ENCODE measurements at regions not wholly inside any gene's neighbourhood (a gene's known extent, or its start where the extent isn't known, plus 50 kb on each side); places are given as distances from the start of the nearest gene placed in this dataset.
A peak's percentile ranks its signal among the peaks of the same experiment; 100 is the strongest.

DNA sequence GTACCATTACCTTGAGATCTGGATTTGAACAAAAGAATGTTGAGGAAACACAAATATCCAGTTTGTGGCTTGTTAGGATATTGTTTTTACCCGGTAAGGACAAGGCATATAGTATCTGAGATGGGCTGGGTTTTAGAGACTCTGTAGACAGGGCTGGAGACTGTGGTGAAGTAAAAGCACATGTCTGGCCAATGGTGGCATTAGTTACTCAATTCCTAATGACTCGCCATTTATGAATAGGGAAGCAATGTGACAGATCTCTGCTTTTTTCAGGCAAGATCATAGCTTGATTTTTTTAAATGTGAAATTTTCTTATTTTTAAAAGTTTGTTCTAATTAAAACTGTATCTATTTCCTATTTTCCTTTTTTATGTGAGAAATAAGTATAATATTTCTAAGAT is 371.1 kb upstream of the SPRY2 start:
- intact Hi-C loops (cut with micrococcal nuclease), result no loop called here
- POLR2A ChIA-PET, result interaction anchor here (0.6 kb wide), 1 partner anchor 333 kb away, joined by 3 read pairs; no protein-coding TSS in a partner anchor
- BruUV-seq (replicated peaks), result no TSS peak
- H3K27ac Mint-ChIP-seq (ENCODE audit: low read depth, unreplicated experiment), result no peak overlapping the region
- CTCF ChIA-PET, result no interaction called here
- H3K27me3 Mint-ChIP-seq (ENCODE audit: insufficient read depth, unreplicated experiment), result no peaks in the 10 kb centered on the region
- H3K4me3 Mint-ChIP-seq (ENCODE audit: unreplicated experiment), result no peak overlapping the region
- no peak for TF ChIP-seq CTCF (IDR thresholded peaks at IDR 0.05; ENCODE audit: unreplicated experiment)
- DNase-seq (ENCODE audit: unreplicated experiment), result peak; percentile 8
- peaks cover 6% of the 10 kb centered on the region for H3K4me1 Mint-ChIP-seq (ENCODE audit: insufficient read depth, unreplicated experiment)
- no peaks in the 10 kb centered on the region for H3K36me3 Mint-ChIP-seq (ENCODE audit: insufficient read depth, unreplicated experiment)
- H3K9me3 Mint-ChIP-seq (ENCODE audit: unreplicated experiment), result no peaks in the 10 kb centered on the region

- no TSS peak for BruUV-seq (replicated peaks)
- Mint-ChIP-seq H3K9me3 (ENCODE audit: unreplicated experiment) (no peaks in the 10 kb centered on the region), H3K4me1 (ENCODE audit: insufficient read depth, unreplicated experiment) (no peaks in the 10 kb centered on the region), H3K27me3 (ENCODE audit: insufficient read depth, unreplicated experiment) (no peaks in the 10 kb centered on the region), H3K36me3 (ENCODE audit: insufficient read depth, unreplicated experiment) (no peaks in the 10 kb centered on the region), H3K4me3 (ENCODE audit: unreplicated experiment) (no peak overlapping the region), H3K27ac (ENCODE audit: low read depth, unreplicated experiment) (no peak overlapping the region)
- ChIA-PET POLR2A (interaction anchor here (0.7 kb wide), 1 partner anchor 11 kb away, joined by 3 read pairs; no protein-coding TSS in a partner anchor), CTCF (interaction anchor here (0.7 kb wide), 1 partner anchor 295 kb away, joined by 3 read pairs; no protein-coding TSS in a partner anchor)
- no peak for DNase-seq (ENCODE audit: unreplicated experiment)
- intact Hi-C loops (cut with micrococcal nuclease), result no loop called here
- no peak for TF ChIP-seq CTCF (IDR thresholded peaks at IDR 0.05; ENCODE audit: unreplicated experiment)
These were observed 367.9 kb upstream of the SPRY2 start for GRCh38 chr13:80708791-80709190.

- TF ChIP-seq CTCF (IDR thresholded peaks at IDR 0.05; ENCODE audit: unreplicated experiment), result no peak
- no peaks in the 10 kb centered on the region for H3K27me3 Mint-ChIP-seq (ENCODE audit: insufficient read depth, unreplicated experiment)
- BruUV-seq (replicated peaks), result no TSS peak
- H3K9me3 Mint-ChIP-seq (ENCODE audit: unreplicated experiment), result no peaks in the 10 kb centered on the region
- intact Hi-C loops (cut with micrococcal nuclease), result no loop called here
- no peaks in the 10 kb centered on the region for H3K36me3 Mint-ChIP-seq (ENCODE audit: insufficient read depth, unreplicated experiment)
- H3K27ac Mint-ChIP-seq (ENCODE audit: low read depth, unreplicated experiment), result no peak overlapping the region
- H3K4me3 Mint-ChIP-seq (ENCODE audit: unreplicated experiment), result no peak overlapping the region
- POLR2A ChIA-PET, result no interaction called here
- CTCF ChIA-PET, result no interaction called here
- no peaks in the 10 kb centered on the region for H3K4me1 Mint-ChIP-seq (ENCODE audit: insufficient read depth, unreplicated experiment)
- DNase-seq (ENCODE audit: unreplicated experiment), result no peak
These were observed 366.4 kb upstream of the SPRY2 start for GRCh38 chr13:80707000-80707983.

GRCh38 chr13:80706164-80706471 is 365.2 kb upstream of the SPRY2 start:
- no peaks in the 10 kb centered on the region for H3K4me1 Mint-ChIP-seq (ENCODE audit: insufficient read depth, unreplicated experiment)
- ChIA-PET CTCF (no interaction called here), POLR2A (no interaction called here)
- BruUV-seq (replicated peaks), result no TSS peak
- H3K9me3 Mint-ChIP-seq (ENCODE audit: unreplicated experiment), result no peaks in the 10 kb centered on the region
- DNase-seq (ENCODE audit: unreplicated experiment), result no peak
- H3K36me3 Mint-ChIP-seq (ENCODE audit: insufficient read depth, unreplicated experiment), result no peaks in the 10 kb centered on the region
- H3K27ac Mint-ChIP-seq (ENCODE audit: low read depth, unreplicated experiment), result no peak overlapping the region
- no peak for TF ChIP-seq CTCF (IDR thresholded peaks at IDR 0.05; ENCODE audit: unreplicated experiment)
- intact Hi-C loops (cut with micrococcal nuclease), result no loop called here
- H3K4me3 Mint-ChIP-seq (ENCODE audit: unreplicated experiment), result no peak overlapping the region
- H3K27me3 Mint-ChIP-seq (ENCODE audit: insufficient read depth, unreplicated experiment), result no peaks in the 10 kb centered on the region
